ENCODE measurements at regions not wholly inside any gene's neighbourhood (a gene's known extent, or its start where the extent isn't known, plus 50 kb on each side); places are given as distances from the start of the nearest gene placed in this dataset.

- TF ChIP-seq TBP (IDR thresholded peaks at IDR 0.05; ENCODE audit: low read depth, low read length): no peak
- no peak for TF ChIP-seq GABPA (IDR thresholded peaks at IDR 0.05; ENCODE audit: borderline replicate concordance, insufficient read depth, low read length)
- TF ChIP-seq CTCF (IDR thresholded peaks at IDR 0.05; ENCODE audit: control extremely low read depth in 1 of 3, insufficient read depth in 1 of 3, low read depth in 1 of 3, low read length in 3 of 3): no peak
These were observed 119.7 kb upstream of the WNT4 start for GRCh38 chr1:22262583-22262982.

Data from H1 (cell line).